NT2/D1 (cell line): ENCODE measurements at regions not wholly inside any gene's neighbourhood (a gene's known extent, or its start where the extent isn't known, plus 50 kb on each side); places are given as distances from the start of the nearest gene placed in this dataset.

ENCODE experiments used
- YY1 ChIP-seq: IDR thresholded peaks from 2 replicates; pipeline ENCODE4 v1.6.1; 2011; ENCODE audit not compliant: insufficient read length, insufficient read depth
- ZNF274 ChIP-seq: IDR thresholded peaks from 2 replicates; pipeline ENCODE4 v1.6.1; 2011; ENCODE audit warnings: mild to moderate bottlenecking, low read depth, low read length

DNA sequence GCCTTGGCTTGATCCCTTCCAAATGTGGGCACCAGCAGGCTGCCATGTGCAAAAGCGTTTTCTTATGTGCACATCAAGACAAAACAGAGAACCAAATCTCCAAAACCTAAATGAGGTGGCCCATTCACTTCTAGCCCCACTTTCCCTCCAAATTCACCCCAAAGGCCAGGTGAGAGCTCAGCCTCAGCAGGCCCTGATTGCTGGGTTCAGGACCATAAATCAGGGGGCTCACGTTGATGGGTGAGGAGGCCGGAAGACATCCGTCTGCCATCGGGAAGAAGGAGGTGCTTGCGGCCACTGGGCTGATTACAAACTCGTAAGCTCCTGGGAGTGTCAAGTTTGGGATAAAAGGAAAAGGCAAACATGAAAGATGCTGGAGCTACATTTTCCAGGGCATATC is 86.7 kb upstream of the CLDN14 start:
- TF ChIP-seq YY1 (no peak), ZNF274 (no peak)
